ENCODE measurements at regions not wholly inside any gene's neighbourhood (a gene's known extent, or its start where the extent isn't known, plus 50 kb on each side); places are given as distances from the start of the nearest gene placed in this dataset.
A peak's percentile ranks its signal among the peaks of the same experiment; 100 is the strongest.

DNA sequence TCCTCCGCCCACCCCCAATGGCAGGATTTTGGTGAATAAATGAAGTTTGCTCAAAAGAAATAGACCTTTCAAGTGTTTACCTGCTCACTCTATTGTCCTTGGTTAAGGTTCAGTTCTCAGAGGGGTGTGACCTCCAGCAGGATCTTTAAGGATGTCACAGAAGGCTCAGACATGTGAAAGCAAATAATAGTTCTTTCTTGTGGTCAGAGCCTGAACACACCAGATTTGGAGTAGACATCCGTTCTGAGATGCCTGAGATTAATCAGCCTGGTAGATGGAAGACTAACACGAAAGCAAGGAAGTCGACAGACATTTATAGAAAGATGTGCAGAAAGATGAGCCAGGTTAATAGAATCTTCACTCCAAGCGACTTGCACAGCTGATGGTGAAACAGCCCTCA lies 557.9 kb upstream of the CDH11 start:
- Histone ChIP-seq H2AFZ (ENCODE audit: low read length) (no peak overlapping the region), H4K20me1 (ENCODE audit: insufficient read depth, low read length) (no peaks in the 10 kb centered on the region), H3K4me3 (ENCODE audit: low read depth, low read length, poor library complexity, severe bottlenecking) (no peak overlapping the region), H3K4me1 (ENCODE audit: insufficient read depth, low read length, poor library complexity, severe bottlenecking) (peaks cover 5% of the 10 kb centered on the region), H3K9me2 (ENCODE audit: insufficient read depth, low read length) (no peaks in the 10 kb centered on the region), H3K36me3 (ENCODE audit: insufficient read depth, low read length) (no peaks in the 10 kb centered on the region), H3K27ac (ENCODE audit: low read depth, low read length, poor library complexity, severe bottlenecking) (no peak overlapping the region), H3K79me2 (ENCODE audit: insufficient read depth, low read depth, low read length) (no peaks in the 10 kb centered on the region), H3K4me2 (ENCODE audit: low read length) (no peak overlapping the region), H3K9me3 (ENCODE audit: low read length) (peaks cover 13% of the 10 kb centered on the region; the same call in 1 of the 2 replicates)
- ChIA-PET CTCF (ENCODE audit: unreplicated experiment) (no interaction called here), POLR2A (no interaction called here)
- intact Hi-C loops (cut with micrococcal nuclease; ENCODE audit: unreplicated experiment): no loop called here
- DNase-seq (ENCODE audit: low spot score): peak; percentile 11
- TF ChIP-seq EZH2phosphoT487 (IDR thresholded peaks at IDR 0.05; ENCODE audit: borderline replicate concordance, low read depth, low read length): no peak
- TF ChIP-seq, protein P1, sequence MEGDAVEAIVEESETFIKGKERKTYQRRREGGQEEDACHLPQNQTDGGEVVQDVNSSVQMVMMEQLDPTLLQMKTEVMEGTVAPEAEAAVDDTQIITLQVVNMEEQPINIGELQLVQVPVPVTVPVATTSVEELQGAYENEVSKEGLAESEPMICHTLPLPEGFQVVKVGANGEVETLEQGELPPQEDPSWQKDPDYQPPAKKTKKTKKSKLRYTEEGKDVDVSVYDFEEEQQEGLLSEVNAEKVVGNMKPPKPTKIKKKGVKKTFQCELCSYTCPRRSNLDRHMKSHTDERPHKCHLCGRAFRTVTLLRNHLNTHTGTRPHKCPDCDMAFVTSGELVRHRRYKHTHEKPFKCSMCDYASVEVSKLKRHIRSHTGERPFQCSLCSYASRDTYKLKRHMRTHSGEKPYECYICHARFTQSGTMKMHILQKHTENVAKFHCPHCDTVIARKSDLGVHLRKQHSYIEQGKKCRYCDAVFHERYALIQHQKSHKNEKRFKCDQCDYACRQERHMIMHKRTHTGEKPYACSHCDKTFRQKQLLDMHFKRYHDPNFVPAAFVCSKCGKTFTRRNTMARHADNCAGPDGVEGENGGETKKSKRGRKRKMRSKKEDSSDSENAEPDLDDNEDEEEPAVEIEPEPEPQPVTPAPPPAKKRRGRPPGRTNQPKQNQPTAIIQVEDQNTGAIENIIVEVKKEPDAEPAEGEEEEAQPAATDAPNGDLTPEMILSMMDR (conservative IDR thresholded peaks at IDR 0.05; ENCODE audit: low read length): no peak
- BruUV-seq (replicated peaks): no TSS peak

DNA sequence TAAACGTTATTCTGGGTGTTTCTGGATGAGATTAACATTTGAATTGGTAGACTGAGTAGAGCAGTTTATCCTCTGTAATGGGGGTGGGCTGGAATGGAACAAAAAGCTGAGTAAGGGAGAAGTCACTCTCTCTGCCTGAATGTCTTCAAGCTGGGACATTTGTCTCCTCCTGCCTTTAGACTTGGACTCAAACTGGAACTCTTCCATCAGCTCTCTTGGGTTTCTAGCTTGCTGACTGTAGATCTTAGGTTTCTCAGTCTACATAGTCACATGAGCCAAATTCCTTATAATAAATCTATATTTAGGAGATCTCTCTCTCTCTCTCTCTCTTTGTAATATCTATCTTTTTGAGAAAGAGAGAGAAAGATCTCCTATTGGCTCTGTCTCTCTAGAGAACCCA lies 553.3 kb upstream of the CDH11 start:
- H3K9me2 ChIP-seq (ENCODE audit: insufficient read depth, low read length): no peaks in the 10 kb centered on the region
- TF ChIP-seq EZH2phosphoT487 (IDR thresholded peaks at IDR 0.05; ENCODE audit: borderline replicate concordance, low read depth, low read length): no peak
- TF ChIP-seq, protein P1 (conservative IDR thresholded peaks at IDR 0.05; ENCODE audit: low read length): no peak
- peaks cover 5% of the 10 kb centered on the region for H3K4me1 ChIP-seq (ENCODE audit: insufficient read depth, low read length, poor library complexity, severe bottlenecking)
- CTCF ChIA-PET (ENCODE audit: unreplicated experiment): no interaction called here
- intact Hi-C loops (cut with micrococcal nuclease; ENCODE audit: unreplicated experiment): no loop called here
- no peak overlapping the region for H3K27ac ChIP-seq (ENCODE audit: low read depth, low read length, poor library complexity, severe bottlenecking)
- BruUV-seq (replicated peaks): no TSS peak
- POLR2A ChIA-PET: interaction anchor here (0.8 kb wide), 1 partner anchor 36 kb away, joined by 3 read pairs; no protein-coding TSS in a partner anchor
- no peak overlapping the region for H3K4me3 ChIP-seq (ENCODE audit: low read depth, low read length, poor library complexity, severe bottlenecking)
- no peaks in the 10 kb centered on the region for H3K36me3 ChIP-seq (ENCODE audit: insufficient read depth, low read length)
- no peak overlapping the region for H2AFZ ChIP-seq (ENCODE audit: low read length)
- no peaks in the 10 kb centered on the region for H4K20me1 ChIP-seq (ENCODE audit: insufficient read depth, low read length)
- no peaks in the 10 kb centered on the region for H3K79me2 ChIP-seq (ENCODE audit: insufficient read depth, low read depth, low read length)
- no peak overlapping the region for H3K4me2 ChIP-seq (ENCODE audit: low read length)
- DNase-seq (ENCODE audit: low spot score): no peak
- H3K9me3 ChIP-seq (ENCODE audit: low read length): no peaks in the 10 kb centered on the region

DNA sequence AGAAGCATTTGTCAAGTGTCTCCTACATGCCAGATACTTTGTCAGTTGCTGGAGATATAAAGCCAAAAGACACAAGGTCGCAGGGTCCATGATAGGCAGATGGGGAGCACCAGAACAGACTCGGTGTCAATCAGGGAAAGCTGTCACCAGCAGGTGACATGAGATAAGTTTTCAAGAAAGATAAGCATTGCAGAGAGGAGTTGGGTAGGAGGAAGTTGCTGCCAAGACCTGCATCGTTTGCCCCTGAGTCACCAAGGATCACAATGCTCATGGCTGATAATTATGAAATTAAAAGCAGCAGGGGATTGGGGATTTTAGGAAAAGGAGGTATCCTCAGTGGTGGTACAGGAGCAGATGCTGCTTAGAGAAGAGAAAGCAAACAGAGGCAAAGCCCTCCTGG lies 551.1 kb upstream of the CDH11 start:
- intact Hi-C loops (cut with micrococcal nuclease; ENCODE audit: unreplicated experiment): no loop called here
- H2AFZ ChIP-seq (ENCODE audit: low read length): no peak overlapping the region
- ChIA-PET CTCF (ENCODE audit: unreplicated experiment) (no interaction called here), POLR2A (interaction anchor here (0.6 to 1.4 kb wide), 3 partner anchors 10 to 100 kb away, joined by 3 to 4 read pairs (median 3); no protein-coding TSS in a partner anchor)
- TF ChIP-seq, protein P1 (conservative IDR thresholded peaks at IDR 0.05; ENCODE audit: low read length): no peak
- TF ChIP-seq EZH2phosphoT487 (IDR thresholded peaks at IDR 0.05; ENCODE audit: borderline replicate concordance, low read depth, low read length): no peak
- H3K79me2 ChIP-seq (ENCODE audit: insufficient read depth, low read depth, low read length): no peaks in the 10 kb centered on the region
- H3K4me1 ChIP-seq (ENCODE audit: insufficient read depth, low read length, poor library complexity, severe bottlenecking): no peaks in the 10 kb centered on the region
- no peaks in the 10 kb centered on the region for H3K9me3 ChIP-seq (ENCODE audit: low read length)
- H3K36me3 ChIP-seq (ENCODE audit: insufficient read depth, low read length): no peaks in the 10 kb centered on the region
- no peak overlapping the region for H3K4me2 ChIP-seq (ENCODE audit: low read length)
- H4K20me1 ChIP-seq (ENCODE audit: insufficient read depth, low read length): no peaks in the 10 kb centered on the region
- no peak overlapping the region for H3K27ac ChIP-seq (ENCODE audit: low read depth, low read length, poor library complexity, severe bottlenecking)
- H3K9me2 ChIP-seq (ENCODE audit: insufficient read depth, low read length): no peaks in the 10 kb centered on the region
- no peak overlapping the region for H3K4me3 ChIP-seq (ENCODE audit: low read depth, low read length, poor library complexity, severe bottlenecking)
- no TSS peak for BruUV-seq (replicated peaks)
- no peak for DNase-seq (ENCODE audit: low spot score)
